GM19239 (cell line): ENCODE measurements at regions not wholly inside any gene's neighbourhood (a gene's known extent, or its start where the extent isn't known, plus 50 kb on each side); places are given as distances from the start of the nearest gene placed in this dataset.

Experiments used
- DNase-seq: peaks from one replicate; pipeline ENCODE4 v3.0.0; 2011; ENCODE audit warnings: low spot score; ENCODE audit not compliant: insufficient read length
- FAIRE-seq: peaks from 2 replicates; lab custom pipeline; 2011; peaks lifted over from hg19 to GRCh38; lab: Jason Lieb, UNC

DNA sequence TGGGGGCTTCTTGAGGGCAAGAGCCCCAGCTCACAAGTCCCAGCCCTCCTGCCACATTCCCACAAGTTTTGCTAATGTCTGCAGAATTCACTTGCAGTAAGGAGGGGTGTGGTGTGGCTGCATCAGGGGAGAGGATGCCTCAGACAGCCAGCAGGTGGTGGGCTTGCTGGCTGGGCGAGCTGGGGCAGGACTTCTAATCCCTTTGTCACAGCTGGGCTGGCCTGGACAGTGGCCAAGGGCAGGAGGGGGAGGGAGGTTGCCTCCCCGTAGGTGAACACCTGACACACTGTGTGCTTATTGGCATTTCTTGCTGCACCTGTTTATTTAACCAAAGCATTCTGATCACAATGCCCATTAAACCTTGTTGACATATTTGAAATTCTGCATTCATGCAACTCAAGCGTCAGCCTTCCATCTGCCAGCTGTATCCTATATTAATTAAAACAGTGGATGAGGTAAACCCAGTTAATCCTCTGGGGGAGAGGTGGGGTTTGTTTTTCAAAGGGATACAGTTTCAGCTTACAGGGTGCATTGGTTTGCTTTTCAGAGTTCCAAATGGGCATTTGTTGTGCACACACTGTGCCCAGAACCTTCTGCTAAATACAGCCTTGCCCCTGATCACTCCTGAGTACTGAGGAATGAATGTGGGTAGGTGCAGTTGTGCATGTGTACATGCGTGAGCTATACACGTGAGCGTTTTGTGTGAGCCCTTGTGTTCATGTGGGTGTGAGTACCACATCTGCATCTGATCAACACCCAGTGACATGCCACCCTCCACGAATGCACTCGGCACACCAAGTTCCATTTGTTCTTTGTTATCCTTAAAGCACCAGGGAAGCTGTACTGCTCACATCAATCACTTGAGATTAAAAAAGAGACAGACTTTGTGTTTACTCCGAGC, 268.7 kb downstream of the XXYLT1 start:
- peak; percentile 42 for DNase-seq
- peak; percentile 21 for FAIRE-seq

DNA sequence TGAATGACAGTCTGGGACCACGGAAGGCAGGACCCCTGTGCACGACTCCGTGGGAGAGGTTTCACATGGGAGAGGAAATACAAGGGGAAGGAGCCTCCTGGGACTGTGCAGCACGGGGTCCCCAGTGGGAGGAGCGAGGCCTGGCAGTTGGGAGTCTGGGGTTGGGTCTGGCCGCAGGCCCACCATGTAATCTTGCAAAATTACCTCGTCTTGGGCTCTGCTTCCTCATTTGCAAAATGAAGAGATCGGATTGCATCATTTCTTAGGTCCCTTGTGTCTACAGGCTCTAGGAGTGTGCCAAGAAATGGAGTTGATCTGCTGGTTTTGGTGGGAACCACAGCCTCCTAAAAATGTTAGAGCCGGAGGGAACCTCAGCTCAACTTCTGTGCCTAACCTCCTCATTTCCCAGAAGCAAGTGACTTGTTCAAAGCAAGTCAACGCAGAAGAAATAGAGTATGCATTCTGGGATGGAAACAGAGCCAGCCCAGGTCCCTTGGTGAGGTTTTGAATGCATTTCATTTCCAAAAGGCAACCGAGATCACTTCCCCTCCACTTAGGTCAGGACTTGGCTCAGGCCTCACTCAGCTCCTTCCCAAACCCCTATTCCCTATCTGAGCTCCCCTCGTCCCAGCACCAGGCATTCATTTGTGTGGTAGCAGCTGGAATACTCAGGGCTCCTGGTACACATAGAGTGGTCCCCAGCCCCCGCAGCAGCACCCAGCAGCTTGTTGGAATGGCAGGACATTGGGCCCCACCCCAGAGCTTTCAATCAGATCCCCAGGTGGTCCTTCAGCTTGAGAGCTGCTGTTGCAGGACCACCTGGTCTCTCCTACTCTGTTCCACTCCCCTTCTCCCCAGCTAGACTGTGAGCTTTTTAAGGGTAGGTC, 267.7 kb downstream of the XXYLT1 start:
- DNase-seq (no peak), FAIRE-seq (no peak)

DNA sequence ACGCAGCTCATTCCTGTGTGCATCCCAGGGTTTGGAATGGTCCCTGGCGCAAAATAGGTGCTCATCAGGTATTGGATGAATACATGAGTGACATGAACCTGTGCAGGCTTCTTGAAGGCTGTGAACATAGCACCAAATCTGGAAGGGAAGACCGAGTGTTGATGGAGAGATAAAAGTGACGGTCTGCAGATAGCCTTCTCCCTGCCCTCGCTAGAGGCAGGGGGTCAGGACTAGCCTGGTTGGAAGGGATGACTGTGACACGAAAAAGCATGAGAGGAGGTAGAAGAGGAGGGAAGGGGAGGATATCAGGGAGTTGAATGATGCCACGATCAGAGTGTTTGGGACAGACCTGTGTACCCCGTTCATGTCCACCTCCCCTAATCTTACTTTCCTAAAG, 267.1 kb downstream of the XXYLT1 start:
- DNase-seq: no peak

DNA sequence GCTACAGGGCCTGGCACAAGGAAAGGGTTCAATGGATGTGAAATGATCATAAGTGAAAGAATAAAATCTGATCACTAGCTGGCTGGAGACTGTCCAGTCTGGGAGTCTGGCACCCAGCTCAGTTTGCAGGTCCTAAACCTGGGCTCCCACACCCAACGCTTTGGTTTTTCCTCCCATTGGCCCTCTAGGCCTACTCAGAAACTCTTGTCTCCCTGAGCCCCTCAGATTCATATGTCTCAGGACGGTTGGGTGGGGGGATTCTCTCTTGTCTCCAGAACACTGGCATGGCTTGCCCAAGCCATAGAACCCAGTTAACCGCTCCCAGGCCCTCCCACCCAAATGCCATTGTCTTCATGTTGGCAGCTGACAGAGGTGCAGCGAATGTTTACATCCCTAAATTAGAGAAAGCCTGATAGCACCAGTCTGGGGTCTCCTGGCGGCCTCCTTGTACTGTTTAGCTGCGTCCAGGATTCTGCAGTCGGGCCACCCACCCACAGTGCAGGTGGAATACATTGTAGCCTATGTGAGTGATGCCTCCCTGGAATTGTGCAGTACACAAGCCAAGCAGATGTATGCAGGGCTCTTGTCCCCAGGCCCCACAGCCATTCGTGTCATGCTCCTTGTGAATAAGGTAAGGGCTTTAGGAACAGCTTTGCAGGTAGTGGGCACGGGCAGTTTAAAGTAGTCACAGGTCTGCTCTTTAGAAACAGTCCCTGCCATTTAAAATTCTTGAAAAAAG, 266.3 kb downstream of the XXYLT1 start:
- no peak for DNase-seq
- FAIRE-seq: no peak

More for the DNA sequence above, 267.1 kb downstream of the XXYLT1 start:
- no peak for FAIRE-seq

DNA sequence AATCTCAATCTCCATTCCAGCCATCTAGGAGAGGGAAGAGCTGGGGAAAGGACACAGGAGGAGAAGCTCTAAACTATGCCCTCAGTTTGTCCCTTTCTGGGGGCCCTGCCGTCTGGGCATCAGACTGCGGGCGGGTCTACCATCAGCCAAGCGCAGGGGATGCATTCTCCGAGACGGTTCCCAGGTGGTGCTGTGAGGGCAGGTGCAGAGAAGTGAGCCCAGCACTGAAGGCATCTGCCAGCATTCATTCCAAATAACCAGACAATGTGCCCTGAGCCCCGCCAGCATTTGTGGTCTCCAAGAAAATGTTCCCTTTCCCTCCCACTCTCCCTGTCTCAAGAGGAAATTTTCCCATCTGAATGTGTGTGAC, 265.7 kb downstream of the XXYLT1 start:
- no peak for DNase-seq
- no peak for FAIRE-seq

DNA sequence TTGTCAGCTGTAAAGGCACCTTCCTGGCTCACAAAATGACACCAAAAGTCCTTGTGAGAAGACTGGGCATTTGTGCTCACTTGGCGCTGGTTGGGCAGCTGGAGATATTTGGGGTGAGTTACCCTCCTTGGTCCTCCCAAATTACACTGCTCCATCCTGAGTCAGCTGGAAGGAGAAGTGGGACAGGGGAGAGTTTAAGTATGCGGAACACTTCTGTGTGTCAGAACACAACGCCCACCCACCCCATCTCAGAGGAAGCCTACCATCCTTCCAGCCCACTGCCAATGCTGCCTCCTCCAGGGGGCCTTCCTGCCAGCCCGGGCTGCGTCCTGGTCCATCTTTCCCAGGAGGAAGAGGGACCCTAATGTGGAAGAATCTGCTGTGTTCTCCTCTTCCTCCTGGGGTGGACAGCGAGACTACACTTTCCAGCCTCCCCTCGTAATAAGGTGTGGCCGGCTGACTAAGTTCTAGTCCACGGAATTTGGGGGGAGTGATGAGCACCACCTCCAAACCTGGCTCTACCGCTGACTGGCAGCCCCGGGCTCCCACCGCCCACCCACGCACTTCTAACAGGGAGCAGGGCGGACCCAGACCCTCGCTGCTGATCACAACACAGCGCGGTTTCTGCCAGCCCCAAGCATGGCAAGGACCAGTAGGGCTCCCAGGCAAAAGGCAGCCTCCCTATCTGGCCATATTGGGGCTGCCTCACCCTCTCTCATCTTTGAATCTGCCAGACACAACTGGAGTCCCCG, 265.0 kb downstream of the XXYLT1 start:
- DNase-seq (no peak), FAIRE-seq (no peak)

DNA sequence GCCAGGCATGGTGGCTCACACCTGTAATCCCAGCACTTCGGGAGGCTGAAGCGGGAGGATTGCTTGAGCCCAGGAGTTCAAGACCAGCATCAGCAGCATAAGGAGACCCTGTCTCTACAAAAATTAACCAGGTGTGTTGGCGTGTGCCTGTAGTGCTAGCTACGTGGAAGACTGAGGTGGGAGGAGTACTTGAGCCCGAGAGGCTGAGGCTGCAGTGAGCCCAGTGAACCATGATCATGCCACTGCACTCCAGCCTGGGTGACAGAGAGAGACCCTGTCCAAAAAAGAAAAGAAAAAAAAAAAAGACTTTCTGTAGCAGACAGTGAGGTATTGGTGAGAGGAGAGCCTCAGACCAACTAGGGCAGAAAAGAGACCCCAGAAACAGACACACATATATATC, 263.8 kb downstream of the XXYLT1 start:
- DNase-seq: no peak
- no peak for FAIRE-seq

DNA sequence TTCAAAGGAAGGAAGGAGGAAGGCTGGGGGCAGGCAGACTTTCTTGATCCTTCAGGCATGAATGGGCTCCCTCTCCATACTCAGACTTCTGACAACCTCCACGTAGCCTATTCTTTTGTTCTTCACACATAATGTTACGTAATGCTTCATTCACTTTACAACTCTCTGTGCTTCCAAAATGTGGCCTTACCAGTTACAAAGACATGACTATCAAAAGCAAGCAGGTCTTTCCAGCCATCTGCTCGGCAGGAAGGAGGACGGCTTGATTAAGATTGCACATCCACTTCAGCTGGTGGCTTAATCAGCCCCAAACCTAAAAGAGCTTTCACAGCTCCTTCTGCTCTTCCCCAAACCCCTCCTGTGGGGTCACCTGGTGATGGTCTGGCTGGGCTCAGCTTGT, 263.2 kb downstream of the XXYLT1 start:
- DNase-seq (no peak), FAIRE-seq (no peak)

DNA sequence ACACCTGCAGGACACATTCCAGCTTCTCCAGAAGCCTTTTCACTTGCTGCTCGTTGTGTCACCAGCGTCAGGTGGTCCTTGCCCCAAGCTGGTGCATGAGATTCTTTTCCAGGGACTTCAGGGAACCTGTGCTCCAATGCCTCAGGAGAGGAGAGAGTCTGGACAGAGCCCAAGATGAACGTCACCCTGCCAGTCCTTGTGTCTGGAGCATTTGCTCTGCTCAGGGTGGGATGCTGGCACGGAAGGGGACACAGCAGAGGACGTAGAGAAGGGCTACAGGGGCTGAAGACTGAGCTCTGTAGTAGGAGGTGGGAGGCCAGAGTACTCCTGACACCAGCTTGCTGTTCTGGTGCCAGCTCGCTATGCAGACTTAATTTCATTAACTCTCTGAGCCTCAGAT, 262.1 kb downstream of the XXYLT1 start:
- FAIRE-seq (no peak), DNase-seq (no peak)

DNA sequence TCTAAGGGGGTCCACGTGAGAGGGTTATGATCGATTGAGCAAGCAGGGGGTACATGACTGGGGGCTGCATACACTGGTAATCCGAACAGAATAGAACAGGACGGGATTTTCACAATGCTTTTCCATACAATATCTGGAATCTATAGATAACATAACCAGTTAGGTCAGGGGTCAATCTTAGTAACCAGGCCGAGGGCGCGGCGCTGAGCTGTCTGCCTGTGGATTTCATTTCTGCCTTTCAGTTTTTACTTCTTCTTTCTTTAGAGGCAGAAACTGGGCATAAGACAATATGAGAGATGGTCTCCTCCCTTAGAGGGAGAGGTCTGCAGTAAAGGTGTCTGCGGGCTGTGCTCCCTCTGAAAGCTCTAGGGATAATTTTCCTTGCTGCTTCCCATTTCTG, 261.3 kb downstream of the XXYLT1 start:
- FAIRE-seq (no peak), DNase-seq (no peak)

DNA sequence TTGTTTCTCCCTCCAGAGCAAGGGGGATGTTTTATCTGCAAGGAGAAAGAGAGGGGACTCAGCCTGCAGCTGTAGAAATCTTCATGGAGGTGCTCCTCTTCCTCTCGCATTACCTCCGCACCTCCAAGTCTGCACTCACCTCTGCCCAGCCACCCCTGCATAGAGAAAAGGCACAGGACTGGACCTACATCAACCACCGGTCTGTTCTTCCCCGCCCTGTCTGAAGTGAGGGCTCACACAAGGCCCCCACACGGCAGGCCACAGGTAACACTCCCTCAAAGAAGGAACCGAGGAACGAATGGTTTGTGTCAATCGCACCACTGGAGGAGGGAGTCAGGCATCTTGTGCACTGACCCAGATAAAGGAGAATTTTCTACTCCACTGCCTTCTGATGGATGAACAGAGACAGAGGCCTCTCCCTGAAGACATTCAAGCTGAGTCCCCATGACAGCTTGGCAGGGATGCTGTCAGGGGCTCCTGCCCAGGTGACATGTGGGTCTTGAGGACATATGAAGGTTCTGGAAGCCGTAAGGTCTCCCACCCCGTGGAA, 260.3 kb downstream of the XXYLT1 start:
- DNase-seq (no peak), FAIRE-seq (no peak)

DNA sequence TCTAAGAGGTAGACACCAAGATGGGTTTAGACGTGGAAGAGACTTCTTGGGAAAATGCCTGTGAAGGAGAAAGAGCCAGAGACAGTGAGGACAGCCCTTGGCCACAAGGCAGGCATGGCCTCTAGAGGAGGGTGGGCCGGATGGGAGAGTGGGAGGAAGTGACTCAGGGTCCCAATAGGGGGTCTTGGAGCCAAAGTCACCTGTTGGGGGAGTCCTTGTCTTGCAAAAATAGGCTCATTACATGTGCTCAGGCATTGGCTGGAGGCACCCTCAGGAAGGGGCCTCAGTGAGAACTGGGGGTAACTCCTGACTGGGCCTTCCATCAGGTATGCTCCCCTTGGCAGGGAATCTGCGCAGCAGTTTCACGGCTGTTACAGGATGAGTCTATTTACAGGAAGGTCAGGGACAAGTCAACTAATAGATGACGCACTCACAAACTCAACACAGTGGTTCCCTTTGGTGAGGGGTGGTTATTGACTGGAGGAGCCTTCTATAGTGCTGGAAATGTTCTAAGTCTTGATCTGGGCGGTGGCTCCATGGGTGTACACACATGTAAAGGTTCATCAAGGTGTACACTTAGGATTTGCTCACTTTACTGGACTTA, 259.6 kb downstream of the XXYLT1 start:
- DNase-seq (no peak), FAIRE-seq (no peak)

DNA sequence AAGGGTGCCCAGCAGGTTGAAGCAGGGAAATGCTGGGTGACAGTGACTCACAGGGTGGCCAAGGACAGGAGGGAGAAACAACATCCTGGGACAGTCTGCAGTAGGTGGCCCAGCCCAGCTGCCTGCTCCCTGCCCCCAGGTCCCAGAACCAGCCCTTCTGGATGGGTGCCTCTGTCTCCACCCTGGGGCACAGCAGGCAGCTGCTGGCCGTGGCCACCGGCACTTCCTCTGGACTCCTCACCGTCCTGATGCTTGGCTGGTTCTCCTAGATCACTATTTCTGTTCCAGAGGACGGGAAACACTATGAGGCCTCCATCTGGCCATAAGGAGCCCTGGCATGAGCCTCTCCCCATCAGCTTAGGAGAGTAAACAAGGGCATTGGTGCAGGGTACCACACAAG, 258.9 kb downstream of the XXYLT1 start:
- FAIRE-seq: no peak

DNA sequence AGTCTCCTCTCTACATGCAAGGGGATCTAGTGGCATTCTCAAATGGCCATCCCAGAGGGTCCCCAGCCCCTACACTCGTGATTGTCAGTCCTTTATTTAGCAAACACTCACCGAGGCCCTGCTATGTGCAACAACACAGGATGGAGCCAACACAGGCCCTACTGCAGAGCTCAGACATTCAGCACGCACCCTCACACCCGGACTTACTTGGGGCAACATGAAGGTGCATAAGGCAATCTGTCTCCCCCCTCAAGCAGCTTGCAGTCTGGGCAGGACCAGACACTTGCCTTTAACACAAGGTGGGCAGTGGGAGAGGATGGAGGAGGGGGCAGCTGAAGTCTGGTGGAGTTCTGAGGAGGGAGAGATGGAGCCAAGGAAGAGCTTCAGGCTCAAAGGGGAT, 258.4 kb downstream of the XXYLT1 start:
- DNase-seq: no peak
- FAIRE-seq: no peak

More for the DNA sequence above, 258.9 kb downstream of the XXYLT1 start:
- DNase-seq: no peak

DNA sequence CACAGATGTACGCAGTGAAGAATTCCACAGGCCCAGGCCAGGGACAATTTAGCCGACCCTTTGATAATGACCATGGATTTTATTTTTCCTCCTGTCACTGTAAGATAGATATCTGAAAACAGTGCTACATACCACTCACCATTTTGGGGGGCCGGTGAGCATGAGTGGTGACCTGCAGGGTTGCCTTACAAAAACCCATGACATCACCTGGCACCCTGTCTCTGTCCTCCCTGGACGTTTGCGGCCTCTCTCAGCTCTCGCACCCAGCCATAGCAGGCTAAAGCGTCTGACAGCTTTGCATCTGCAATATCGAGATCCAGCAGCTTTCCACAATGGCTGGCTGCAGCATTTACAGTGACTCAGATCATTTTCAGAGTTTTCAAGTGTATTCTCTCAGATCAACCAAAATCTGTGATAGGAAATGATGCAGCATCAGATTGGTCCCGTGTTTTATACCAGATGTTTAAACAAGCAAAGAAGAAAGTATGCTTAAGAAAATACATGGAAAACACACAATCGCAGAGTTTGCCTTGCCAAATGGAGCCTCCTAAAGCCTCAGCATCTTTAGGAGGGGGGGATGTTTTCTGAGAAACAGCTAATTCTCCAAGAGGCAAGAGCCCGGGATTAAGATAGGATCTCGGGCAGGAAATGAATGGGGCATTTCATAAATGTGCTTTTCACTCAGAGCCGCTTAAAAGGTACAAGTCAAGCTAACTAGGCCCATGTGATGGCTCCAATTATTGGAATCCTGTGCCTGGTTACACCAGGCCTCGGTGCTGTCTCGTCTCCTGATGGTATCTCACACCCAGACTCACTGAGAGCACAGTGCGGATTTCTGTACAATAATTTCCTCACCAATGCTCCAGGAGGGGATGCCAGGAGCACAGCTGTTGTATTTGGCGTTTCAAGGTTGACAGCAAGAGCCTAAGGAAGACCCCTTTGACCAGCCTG, 257.3 kb downstream of the XXYLT1 start:
- DNase-seq: no peak
- FAIRE-seq: no peak

DNA sequence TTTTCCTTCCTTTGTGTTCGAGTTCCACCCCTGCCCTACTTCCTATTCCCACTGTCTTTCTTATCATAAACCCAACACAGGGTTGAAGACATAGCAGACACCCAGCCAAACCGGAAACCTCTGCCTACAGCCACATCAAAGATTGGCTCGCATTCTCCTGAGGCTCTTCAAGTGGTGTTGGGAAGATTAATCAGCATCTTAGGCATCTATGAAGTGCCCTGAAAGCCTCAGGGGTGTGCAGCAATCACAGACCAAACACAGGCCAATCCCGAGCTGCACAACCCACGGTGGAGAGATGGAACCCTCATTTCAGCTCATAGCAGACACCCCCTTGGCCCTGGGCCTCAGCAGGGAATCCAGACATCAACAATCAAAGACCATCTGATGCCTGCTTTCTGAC, 255.9 kb downstream of the XXYLT1 start:
- FAIRE-seq (no peak), DNase-seq (no peak)

DNA sequence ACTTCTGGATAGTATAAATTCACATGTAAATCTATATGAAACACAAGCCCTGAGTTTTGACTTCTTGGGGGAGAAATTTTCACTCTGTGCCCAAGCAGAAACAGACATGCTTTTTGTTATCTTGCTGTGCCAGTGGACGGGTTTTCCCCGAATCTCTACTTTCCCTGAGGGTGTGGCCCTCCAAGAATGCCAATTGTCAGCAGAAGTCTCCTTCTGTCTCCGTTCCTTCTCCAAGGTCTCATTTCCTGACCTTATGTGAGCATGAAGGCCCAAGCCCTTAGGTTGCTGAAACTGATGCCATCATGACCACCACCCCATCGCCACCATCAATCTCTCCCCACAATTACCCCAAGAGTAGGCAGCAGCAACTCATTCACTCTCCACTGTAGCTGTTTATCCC, 253.8 kb downstream of the XXYLT1 start:
- FAIRE-seq: no peak
- DNase-seq: no peak
